ENCODE measurements at regions not wholly inside any gene's neighbourhood (a gene's known extent, or its start where the extent isn't known, plus 50 kb on each side); places are given as distances from the start of the nearest gene placed in this dataset.

GRCh38 chr14:22018890-22019289 is 345.3 kb upstream of the OR4E1 start:
- DNase-seq (ENCODE audit: low read depth): no peak
- no peak overlapping the region for H3K4me3 ChIP-seq (ENCODE audit: low read depth, low read length)
- TF ChIP-seq CTCF (IDR thresholded peaks at IDR 0.05; ENCODE audit: control insufficient read depth, extremely low read depth, insufficient read depth): no peak

GRCh38 chr14:22012452-22012851 is 338.8 kb upstream of the OR4E1 start:
- H3K4me3 ChIP-seq (ENCODE audit: low read depth, low read length): no peak overlapping the region
- TF ChIP-seq CTCF (IDR thresholded peaks at IDR 0.05; ENCODE audit: control insufficient read depth, extremely low read depth, insufficient read depth): no peak
- no peak for DNase-seq (ENCODE audit: low read depth)

GRCh38 chr14:22011253-22011642 is 337.6 kb upstream of the OR4E1 start:
- no peak overlapping the region for H3K4me3 ChIP-seq (ENCODE audit: low read depth, low read length)
- DNase-seq (ENCODE audit: low read depth): no peak
- no peak for TF ChIP-seq CTCF (IDR thresholded peaks at IDR 0.05; ENCODE audit: control insufficient read depth, extremely low read depth, insufficient read depth)

GRCh38 chr14:22010545-22011252 is 337.1 kb upstream of the OR4E1 start:
- no peak overlapping the region for H3K4me3 ChIP-seq (ENCODE audit: low read depth, low read length)
- DNase-seq (ENCODE audit: low read depth): no peak
- TF ChIP-seq CTCF (IDR thresholded peaks at IDR 0.05; ENCODE audit: control insufficient read depth, extremely low read depth, insufficient read depth): no peak

GRCh38 chr14:22008766-22009165 is 335.1 kb upstream of the OR4E1 start:
- no peak for DNase-seq (ENCODE audit: low read depth)
- H3K4me3 ChIP-seq (ENCODE audit: low read depth, low read length): no peak overlapping the region
- no peak for TF ChIP-seq CTCF (IDR thresholded peaks at IDR 0.05; ENCODE audit: control insufficient read depth, extremely low read depth, insufficient read depth)

- no peak for TF ChIP-seq CTCF (IDR thresholded peaks at IDR 0.05; ENCODE audit: control insufficient read depth, extremely low read depth, insufficient read depth)
- no peak for DNase-seq (ENCODE audit: low read depth)
- H3K4me3 ChIP-seq (ENCODE audit: low read depth, low read length): no peak overlapping the region
Measured at GRCh38 chr14:22007784-22008412, 334.3 kb upstream of the OR4E1 start.

- no peak for DNase-seq (ENCODE audit: low read depth)
- H3K4me3 ChIP-seq (ENCODE audit: low read depth, low read length): no peak overlapping the region
- no peak for TF ChIP-seq CTCF (IDR thresholded peaks at IDR 0.05; ENCODE audit: control insufficient read depth, extremely low read depth, insufficient read depth)
Measured at GRCh38 chr14:22007363-22007762, 333.7 kb upstream of the OR4E1 start.

Data from LNCaP clone FGC (cell line).